ENCODE measurements at regions not wholly inside any gene's neighbourhood (a gene's known extent, or its start where the extent isn't known, plus 50 kb on each side); places are given as distances from the start of the nearest gene placed in this dataset.

- H4K20me1 ChIP-seq = no peaks in the 10 kb centered on the region
- no peak for TF ChIP-seq Cebpa-rat (IDR thresholded peaks at IDR 0.05)
- H3K4me2 ChIP-seq = peak overlapping the region; percentile 28 to 85 (median 80); a peak in 21 of 22 replicates
- H3K27ac ChIP-seq = peak overlapping the region in 10 of 11 experiments; percentile 34 to 99 (median 98); a peak in 18 of 22 replicates
- peak overlapping the region in 9 of 11 experiments; percentile 20 to 92 (median 91); a peak in 17 of 22 replicates for H3K9ac ChIP-seq
- H3K36me3 ChIP-seq = no peaks in the 10 kb centered on the region
- H3K4me1 ChIP-seq = peaks cover 46 to 92% (median 85%) of the 10 kb centered on the region in 10 experiments
- no peak overlapping the region for H3K4me3 ChIP-seq
- H3K27me3 ChIP-seq = no peaks in the 10 kb centered on the region
- H3K9me3 ChIP-seq (replicated peaks in 1 of 11) = peaks cover 0 to 17% (median 11%) of the 10 kb centered on the region in 11 experiments; a peak in 12 of 22 replicates
These were observed 170.4 kb downstream of the SYK start for GRCh38 chr9:90972057-90972456.

GRCh38 chr9:90974016-90974415 is 172.4 kb downstream of the SYK start:
- H3K4me1 ChIP-seq = peaks cover 44 to 100% (median 96%) of the 10 kb centered on the region in 10 experiments

GRCh38 chr9:90974643-90975245 is 173.1 kb downstream of the SYK start:
- peak overlapping the region; percentile 9 to 92 (median 85); a peak in 19 of 22 replicates for H3K9ac ChIP-seq
- H3K27ac ChIP-seq = peak overlapping the region in 10 of 11 experiments; percentile 46 to 99 (median 98); a peak in 20 of 22 replicates
- no peaks in the 10 kb centered on the region for H3K27me3 ChIP-seq
- H3K4me1 ChIP-seq = peaks cover 44 to 100% (median 97%) of the 10 kb centered on the region in 10 experiments
- no peaks in the 10 kb centered on the region for H4K20me1 ChIP-seq
- no peaks in the 10 kb centered on the region for H3K36me3 ChIP-seq
- H3K4me2 ChIP-seq = peak overlapping the region; percentile 56 to 85 (median 80)
- 0 out of 22 replicates have a peak, but pooled peaks cover 0 to 5% (median 0%) of the 10 kb centered on the region in 11 experiments for H3K9me3 ChIP-seq (replicated peaks in 1 of 11)
- peak overlapping the region in 2 of 10 experiments; percentile 4 to 5; a peak in 3 of 20 replicates for H3K4me3 ChIP-seq
- peak in 8 of 11 experiments; percentile 56 to 93 (median 82); a peak in 16 of 22 replicates for TF ChIP-seq Cebpa-rat (IDR thresholded peaks at IDR 0.05)

More at GRCh38 chr9:90974016-90974415, 172.4 kb downstream of the SYK start:
- Histone ChIP-seq H3K4me3 (no peak overlapping the region; a peak in 1 of 20 replicates), H4K20me1 (no peaks in the 10 kb centered on the region), H3K27me3 (no peaks in the 10 kb centered on the region), H3K36me3 (no peaks in the 10 kb centered on the region), H3K9ac (peak overlapping the region in 9 of 11 experiments; percentile 64 to 92 (median 91); a peak in 17 of 22 replicates), H3K4me2 (peak overlapping the region; percentile 6 to 85 (median 80); a peak in 20 of 22 replicates), H3K27ac (peak overlapping the region in 10 of 11 experiments; percentile 46 to 99 (median 98); a peak in 19 of 22 replicates), H3K9me3 (replicated peaks in 1 of 11) (peaks cover 0 to 2% (median 0%) of the 10 kb centered on the region in 11 experiments; a peak in 2 of 22 replicates)
- peak in 6 of 11 experiments; percentile 14 to 95 (median 87); a peak in 10 of 22 replicates for TF ChIP-seq Cebpa-rat (IDR thresholded peaks at IDR 0.05)

GRCh38 chr9:90975781-90976538 is 174.3 kb downstream of the SYK start:
- peak in 7 of 11 experiments; percentile 63 to 86 (median 78); a peak in 14 of 22 replicates for TF ChIP-seq Cebpa-rat (IDR thresholded peaks at IDR 0.05)
- Histone ChIP-seq H3K27ac (peak overlapping the region in 10 of 11 experiments; percentile 55 to 99 (median 98); a peak in 21 of 22 replicates), H3K4me3 (peak overlapping the region in 2 of 10 experiments; percentile 19 to 20; a peak in 4 of 20 replicates), H3K36me3 (no peaks in the 10 kb centered on the region), H3K4me2 (peak overlapping the region; percentile 56 to 85 (median 80)), H3K27me3 (no peaks in the 10 kb centered on the region), H3K4me1 (peaks cover 44 to 96% (median 86%) of the 10 kb centered on the region in 10 experiments), H3K9me3 (replicated peaks in 1 of 11) (peaks cover 0 to 11% (median 5%) of the 10 kb centered on the region in 11 experiments; a peak in 9 of 22 replicates), H3K9ac (peak overlapping the region; percentile 9 to 92 (median 85); a peak in 19 of 22 replicates), H4K20me1 (no peaks in the 10 kb centered on the region)

GRCh38 chr9:90979138-90979551 is 177.5 kb downstream of the SYK start:
- no peak for TF ChIP-seq Cebpa-rat (IDR thresholded peaks at IDR 0.05)
- H3K4me2 ChIP-seq = peak overlapping the region in 9 of 11 experiments; percentile 27 to 85 (median 77); a peak in 18 of 22 replicates
- no peak overlapping the region for H3K9ac ChIP-seq
- H3K4me3 ChIP-seq = no peak overlapping the region
- H3K9me3 ChIP-seq (replicated peaks in 1 of 11) = peaks cover 0 to 19% (median 11%) of the 10 kb centered on the region in 11 experiments; a peak in 9 of 22 replicates
- H3K27ac ChIP-seq = peak overlapping the region in 8 of 11 experiments; percentile 41 to 99 (median 99); a peak in 16 of 22 replicates
- no peaks in the 10 kb centered on the region for H3K27me3 ChIP-seq
- no peaks in the 10 kb centered on the region for H3K36me3 ChIP-seq
- no peaks in the 10 kb centered on the region for H4K20me1 ChIP-seq
- H3K4me1 ChIP-seq = peaks cover 25 to 74% (median 64%) of the 10 kb centered on the region in 10 experiments

GRCh38 chr9:90979639-90980038 is 178.0 kb downstream of the SYK start:
- peaks cover 20 to 74% (median 59%) of the 10 kb centered on the region in 10 experiments for H3K4me1 ChIP-seq
- peak overlapping the region in 1 of 11 experiments; percentile 31; a peak in 1 of 22 replicates for H3K9ac ChIP-seq
- H3K4me3 ChIP-seq = no peak overlapping the region
- H3K27ac ChIP-seq = peak overlapping the region in 8 of 11 experiments; percentile 41 to 99 (median 99); a peak in 13 of 22 replicates
- peaks cover 0 to 19% (median 11%) of the 10 kb centered on the region in 11 experiments; a peak in 9 of 22 replicates for H3K9me3 ChIP-seq (replicated peaks in 1 of 11)
- H4K20me1 ChIP-seq = no peaks in the 10 kb centered on the region
- H3K4me2 ChIP-seq = peak overlapping the region in 9 of 11 experiments; percentile 27 to 85 (median 77); a peak in 14 of 22 replicates
- H3K36me3 ChIP-seq = no peaks in the 10 kb centered on the region
- no peaks in the 10 kb centered on the region for H3K27me3 ChIP-seq
- no peak for TF ChIP-seq Cebpa-rat (IDR thresholded peaks at IDR 0.05)

GRCh38 chr9:90981726-90982125 is 180.1 kb downstream of the SYK start:
- no peak for TF ChIP-seq Cebpa-rat (IDR thresholded peaks at IDR 0.05)
- Histone ChIP-seq H3K27me3 (no peaks in the 10 kb centered on the region), H3K36me3 (no peaks in the 10 kb centered on the region), H3K4me2 (0 out of 22 replicates have a peak overlapping the region, but pooled peaks of 1 of the 11 experiments have one; percentile 3), H3K4me3 (no peak overlapping the region), H3K9me3 (replicated peaks in 1 of 11) (peaks cover 0 to 19% (median 11%) of the 10 kb centered on the region in 11 experiments; a peak in 9 of 22 replicates), H3K9ac (no peak overlapping the region), H3K4me1 (peaks cover 0 to 73% (median 53%) of the 10 kb centered on the region in 10 experiments; a peak in 17 of 20 replicates), H3K27ac (peak overlapping the region in 1 of 11 experiments; percentile 26; a peak in 1 of 22 replicates), H4K20me1 (no peaks in the 10 kb centered on the region)

GRCh38 chr9:90983394-90983793 is 181.8 kb downstream of the SYK start:
- H3K4me1 ChIP-seq = peaks cover 0 to 56% (median 36%) of the 10 kb centered on the region in 10 experiments; a peak in 16 of 20 replicates
- H3K4me2 ChIP-seq = peak overlapping the region in 4 of 11 experiments; percentile 15 to 28 (median 20); a peak in 6 of 22 replicates
- H3K9ac ChIP-seq = no peak overlapping the region
- no peaks in the 10 kb centered on the region for H3K27me3 ChIP-seq
- H3K36me3 ChIP-seq = no peaks in the 10 kb centered on the region
- no peak for TF ChIP-seq Cebpa-rat (IDR thresholded peaks at IDR 0.05)
- H3K9me3 ChIP-seq (replicated peaks in 1 of 11) = peaks cover 0 to 25% (median 11%) of the 10 kb centered on the region in 11 experiments; a peak in 9 of 22 replicates
- peak overlapping the region in 1 of 11 experiments; percentile 4; a peak in 3 of 22 replicates for H3K27ac ChIP-seq
- no peak overlapping the region for H3K4me3 ChIP-seq
- no peaks in the 10 kb centered on the region for H4K20me1 ChIP-seq
